Body of pancreas (tissue), 4 donors: ENCODE measurements at regions not wholly inside any gene's neighbourhood (a gene's known extent, or its start where the extent isn't known, plus 50 kb on each side); places are given as distances from the start of the nearest gene placed in this dataset.

Experiments used
- ATAC-seq: fragments of 150-250 bp; one replicate; pipeline ENCODE4 v1.9.1; 2016
- DNase-seq, 4 donors: peaks; one replicate each; pipeline ENCODE4 v3.0.0-alpha.2; 2019
- H3K27ac ChIP-seq, 4 donors: fragments of 200-600 bp; sonication (generic); 1 replicate in 3 of 4; 2 replicates in 1 of 4; pipeline versions ENCODE4 v1.5.1 to v1.6.1; 2016 to 2019; ENCODE audit warnings: mild to moderate bottlenecking in 1 of 4, mixed read lengths in 1 of 4, moderate library complexity in 1 of 4
- H3K27me3 ChIP-seq, 2 donors: fragments of 200-600 bp; sonication (generic); one replicate each; pipeline ENCODE4 v1.6.0; 2016; ENCODE audit warnings: mild to moderate bottlenecking in 1 of 2
- H3K36me3 ChIP-seq, 2 donors: fragments of 200-600 bp; sonication (generic); replicated peaks in 1 of 2; 2 replicates each; pipeline ENCODE4 v1.5.1; 2016; ENCODE audit warnings: low read depth in 2 of 2; ENCODE audit not compliant: insufficient read depth in 1 of 2
- H3K4me1 ChIP-seq: fragments of 200-600 bp; sonication (generic); one replicate; pipeline ENCODE4 v1.6.0; 2016
- H3K4me3 ChIP-seq, 2 donors: fragments of 200-600 bp; sonication (generic); 1 replicate in 1 of 2; 2 replicates in 1 of 2; pipeline ENCODE4 v1.5.1; 2016 to 2019
- H3K9me3 ChIP-seq, 3 donors: fragments of 200-600 bp; sonication (generic); 1 replicate in 2 of 3; 2 replicates in 1 of 3; pipeline ENCODE4 v1.5.1; 2016
- CTCF ChIP-seq, 7 experiments: fragments of 450-650 bp in 4 of 7; fragments of 200-600 bp in 3 of 7; sonication (generic) in 3 of 7; IDR thresholded peaks; one replicate each; pipeline ENCODE4 v1.5.1; 2016 to 2019; ENCODE audit warnings: antibody characterized with exemption in 7 of 7
- POLR2A ChIP-seq, 3 donors: fragments of 450-650 bp; IDR thresholded peaks; one replicate each; pipeline ENCODE4 v1.6.1; 2016; ENCODE audit warnings: antibody characterized with exemption in 3 of 3, mild to moderate bottlenecking in 2 of 3
- WGBS, 2 donors: methylation state at CpG; one replicate each; pipeline ENCODE4 v1.1.5; 2017; 5-methylcytosine and 5-hydroxymethylcytosine counted together
- intact Hi-C: fragments of 100-400 bp; cut with DNase I; formaldehyde crosslinking; loops from one replicate; pipeline ENCODE4 v1.15.1; 2023

- H3K27me3 ChIP-seq = no peaks in the 10 kb centered on the region
- 46 to 52% methylated on average over 3 of the region's 3 CpGs for WGBS, 2 donors
- H3K4me3 ChIP-seq = no peak overlapping the region
- H3K36me3 ChIP-seq = no peaks in the 10 kb centered on the region
- H3K9me3 ChIP-seq = no peaks in the 10 kb centered on the region
- intact Hi-C loops = no loop called here
- TF ChIP-seq POLR2A (IDR thresholded peaks at IDR 0.05) = no peak
- TF ChIP-seq CTCF (IDR thresholded peaks at IDR 0.05) = no peak
- H3K27ac ChIP-seq = no peak overlapping the region
- ATAC-seq = no peak
- DNase-seq = no peak
- H3K4me1 ChIP-seq = no peaks in the 10 kb centered on the region
These were observed 311.8 kb downstream of the CDH11 start for GRCh38 chr16:64809876-64810629.

- no peak overlapping the region for H3K27ac ChIP-seq
- no peaks in the 10 kb centered on the region for H3K36me3 ChIP-seq
- no peaks in the 10 kb centered on the region for H3K4me1 ChIP-seq
- 53 to 57% methylated on average over 4 of the region's 4 CpGs for WGBS, 2 donors
- H3K27me3 ChIP-seq = no peaks in the 10 kb centered on the region
- no peak for DNase-seq
- H3K9me3 ChIP-seq = no peaks in the 10 kb centered on the region
- ATAC-seq = no peak
- TF ChIP-seq POLR2A (IDR thresholded peaks at IDR 0.05) = no peak
- TF ChIP-seq CTCF (IDR thresholded peaks at IDR 0.05) = no peak
- no peak overlapping the region for H3K4me3 ChIP-seq
- intact Hi-C loops = no loop called here
These were observed 313.4 kb downstream of the CDH11 start for GRCh38 chr16:64808474-64808873.

- intact Hi-C loops = no loop called here
- TF ChIP-seq POLR2A (IDR thresholded peaks at IDR 0.05) (no peak), CTCF (IDR thresholded peaks at IDR 0.05) (no peak)
- no peaks in the 10 kb centered on the region for H3K36me3 ChIP-seq
- no peak overlapping the region for H3K27ac ChIP-seq
- H3K27me3 ChIP-seq = no peaks in the 10 kb centered on the region
- WGBS, 2 donors = 63 to 68% methylated on average over 2 of the region's 2 CpGs
- no peaks in the 10 kb centered on the region for H3K4me1 ChIP-seq
- no peak overlapping the region for H3K4me3 ChIP-seq
- H3K9me3 ChIP-seq = no peaks in the 10 kb centered on the region
- DNase-seq = no peak
- no peak for ATAC-seq
These were observed 330.1 kb downstream of the CDH11 start for GRCh38 chr16:64791756-64792155.

- no peak for DNase-seq
- intact Hi-C loops = no loop called here
- WGBS, 2 donors = 78 to 84% methylated on average over 2 of the region's 2 CpGs
- no peak overlapping the region for H3K4me3 ChIP-seq
- ATAC-seq = no peak
- no peak overlapping the region for H3K27ac ChIP-seq
- TF ChIP-seq POLR2A (IDR thresholded peaks at IDR 0.05) = no peak
- no peak for TF ChIP-seq CTCF (IDR thresholded peaks at IDR 0.05)
- no peaks in the 10 kb centered on the region for H3K4me1 ChIP-seq
- no peaks in the 10 kb centered on the region for H3K9me3 ChIP-seq
- no peaks in the 10 kb centered on the region for H3K27me3 ChIP-seq
- H3K36me3 ChIP-seq = no peaks in the 10 kb centered on the region
These were observed 337.2 kb downstream of the CDH11 start for GRCh38 chr16:64784635-64785034.

- intact Hi-C loops = no loop called here
- no peak for ATAC-seq
- 64 to 83% methylated on average over 2 of the region's 2 CpGs for WGBS, 2 donors
- TF ChIP-seq CTCF (IDR thresholded peaks at IDR 0.05) = no peak
- no peak for TF ChIP-seq POLR2A (IDR thresholded peaks at IDR 0.05)
- no peaks in the 10 kb centered on the region for H3K9me3 ChIP-seq
- no peak for DNase-seq
- no peak overlapping the region for H3K4me3 ChIP-seq
- no peaks in the 10 kb centered on the region for H3K4me1 ChIP-seq
- H3K36me3 ChIP-seq = no peaks in the 10 kb centered on the region
- no peaks in the 10 kb centered on the region for H3K27me3 ChIP-seq
- H3K27ac ChIP-seq = no peak overlapping the region
These were observed 339.4 kb downstream of the CDH11 start for GRCh38 chr16:64782484-64782883.
